Heart right ventricle (tissue), 16 donors: ENCODE measurements at regions not wholly inside any gene's neighbourhood (a gene's known extent, or its start where the extent isn't known, plus 50 kb on each side); places are given as distances from the start of the nearest gene placed in this dataset.

Experiments
- ATAC-seq, 8 donors: fragments of 200-7000 bp; cut with Tn5 transposase; one replicate each; pipeline ENCODE4 v1.9.1; 2020; ENCODE audit warnings: mild to moderate bottlenecking in 8 of 8, moderate library complexity in 8 of 8, moderate number of reproducible peaks in 1 of 8
- DNase-seq, 2 donors: peaks; one replicate each; pipeline ENCODE4 v3.0.0-alpha.2; 2020
- H3K27ac ChIP-seq, 10 donors: fragments of 200-600 bp; sonication (generic) in 2 of 10; one replicate each; pipeline versions ENCODE4 v1.5.0 to v1.8.0; 2020 to 2022; ENCODE audit warnings: mild to moderate bottlenecking in 3 of 10
- H3K27me3 ChIP-seq, 7 donors: fragments of 200-600 bp; one replicate each; pipeline ENCODE4 v1.8.0; 2021 to 2022; ENCODE audit warnings: mild to moderate bottlenecking in 2 of 7
- H3K36me3 ChIP-seq, 9 donors: fragments of 200-600 bp; sonication (generic) in 1 of 9; one replicate each; pipeline versions ENCODE4 v1.5.0 to v1.8.0; 2020 to 2022; ENCODE audit warnings: mild to moderate bottlenecking in 2 of 9
- H3K4me1 ChIP-seq, 9 donors: fragments of 200-600 bp; sonication (generic) in 1 of 9; one replicate each; pipeline versions ENCODE4 v1.5.0 to v1.8.0; 2020 to 2022; ENCODE audit warnings: mild to moderate bottlenecking in 4 of 9
- H3K4me3 ChIP-seq, 10 donors: fragments of 200-600 bp; sonication (generic) in 2 of 10; one replicate each; pipeline versions ENCODE4 v1.5.0 to v1.8.0; 2020 to 2022; ENCODE audit warnings: mild to moderate bottlenecking in 7 of 10, moderate library complexity in 2 of 10
- H3K9me3 ChIP-seq, 11 donors: fragments of 200-600 bp in 10 of 11; sonication (generic) in 2 of 11; one replicate each; pipeline versions ENCODE4 v1.5.0 to v1.8.0; 2013 to 2022; ENCODE audit warnings: mild to moderate bottlenecking in 2 of 11, control low read depth in 1 of 11, moderate library complexity in 1 of 11
- CTCF ChIP-seq, 9 donors: fragments of 200-600 bp; sonication (generic) in 2 of 9; IDR thresholded peaks; one replicate each; pipeline versions ENCODE4 v1.5.0 to v1.8.0; 2021 to 2022; ENCODE audit warnings: antibody characterized with exemption in 9 of 9, mild to moderate bottlenecking in 5 of 9, moderate library complexity in 1 of 9
- WGBS, 2 donors: extraction: QIAGEN DNeasy Blood & Tissue Kit; methylation state at CpG; one replicate each; pipeline ENCODE4 v1.1.7; 2013; ENCODE audit warnings: inconsistent platforms in 1 of 2; 5-methylcytosine and 5-hydroxymethylcytosine counted together
- intact Hi-C, 10 donors: fragments of 100-400 bp; cut with DNase I; formaldehyde crosslinking; loops; one replicate each; pipeline versions ENCODE4 v1.11.1 to v1.14.2; 2022
- donor health status: Arrhythmogenic right ventricular cardiomyopathy.
- donor health status: ischemic (EF 13 %, LVEDD 7.1; RV severe dilation, severe dysfunction).
- donor health status: healthy with polysubstance abuse.
- donor health status: DM: no; HTN: yes; CAD: no.
- donor health status: DM: no; HTN: no; CAD: no.
- donor health status: ischemic (EF 25% LVEDD 6.9; RV normal size, moderate dysfunction).
- donor health status: ischemic (EF 25% LVEDD 5.7; RV mildly dilated, moderate dysfunction).
- donor health status: healthy.
- donor health status: DM: yes; HTN: yes; CAD: no.
- donor health status: Ischemic cardiomyopathy.
- donor health status: ischemic (EF 35%, LVEDD 5.7; RV mildly dilated, moderate dysfunction).
- donor health status: nonischemic (EF 11% LVEDD 7.7; RV severe dilation, severe dysfunction).
- donor health status: DM: yes; HTN: yes; CAD: no.
- donor health status: PGD.
- donor health status: ischemic (EF 29% LVEDD 5.4; RV normal size, mild dysfunction).
- donor health status: nonischemic (EF 23%, LVEDD 6.1; RV moderate dilation, normal function).

DNA sequence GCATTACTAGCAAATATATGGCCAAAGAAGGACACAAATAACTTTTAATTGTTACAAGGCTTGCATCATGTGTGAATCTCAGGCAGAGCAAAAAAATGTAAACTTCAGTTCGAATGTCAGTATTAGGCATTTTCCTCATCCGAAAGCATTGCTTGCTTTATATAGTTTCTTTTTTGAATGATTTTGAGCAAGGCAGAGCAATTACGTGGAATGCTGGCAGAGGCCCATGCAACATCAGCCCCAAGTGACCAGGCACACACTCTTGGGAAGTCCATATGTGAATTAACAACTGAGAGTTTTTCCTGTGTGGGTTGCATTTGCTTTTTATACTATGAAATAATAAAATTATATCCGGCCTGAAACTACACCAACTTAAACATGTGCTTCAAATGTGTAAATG is 274.8 kb downstream of the PTPRC start:
- ATAC-seq (peak in 4 of 8 donors; percentile 46 to 72 (median 57)), DNase-seq (peak in 1 of 2 donors; percentile 16)
- no peak for TF ChIP-seq CTCF (IDR thresholded peaks at IDR 0.05)
- Histone ChIP-seq H3K27ac (peak overlapping the region in 3 of 10 donors; percentile 8 to 22 (median 20)), H3K4me3 (no peak overlapping the region), H3K9me3 (no peaks in the 10 kb centered on the region), H3K36me3 (no peaks in the 10 kb centered on the region), H3K27me3 (no peaks in the 10 kb centered on the region), H3K4me1 (peaks cover 0 to 57% (median 21%) of the 10 kb centered on the region in 9 donors)
- intact Hi-C loops = no loop called here
- 37 to 44% methylated on average over 4 of the region's 4 CpGs for WGBS, 2 donors

- 89 to 93% methylated on average over 3 of the region's 3 CpGs for WGBS, 2 donors
- DNase-seq = no peak
- no peak overlapping the region for H3K27ac ChIP-seq
- ATAC-seq = no peak
- H3K36me3 ChIP-seq = no peaks in the 10 kb centered on the region
- TF ChIP-seq CTCF (IDR thresholded peaks at IDR 0.05) = no peak
- no peak overlapping the region for H3K4me3 ChIP-seq
- peaks cover 0 to 55% (median 26%) of the 10 kb centered on the region in 9 donors for H3K4me1 ChIP-seq
- no peaks in the 10 kb centered on the region for H3K27me3 ChIP-seq
- intact Hi-C loops = no loop called here
- H3K9me3 ChIP-seq = no peaks in the 10 kb centered on the region
Measured at GRCh38 chr1:198915327-198916231, 276.7 kb downstream of the PTPRC start.

- no peaks in the 10 kb centered on the region for H3K27me3 ChIP-seq
- H3K4me3 ChIP-seq = no peak overlapping the region
- ATAC-seq (peak in 1 of 8 donors; percentile 44), DNase-seq (no peak)
- intact Hi-C loops = no loop called here
- no peaks in the 10 kb centered on the region for H3K36me3 ChIP-seq
- 50 to 57% methylated on average over 2 of the region's 2 CpGs for WGBS, 2 donors
- peaks cover 0 to 64% (median 24%) of the 10 kb centered on the region in 9 donors for H3K4me1 ChIP-seq
- TF ChIP-seq CTCF (IDR thresholded peaks at IDR 0.05) = no peak
- H3K9me3 ChIP-seq = no peaks in the 10 kb centered on the region
- no peak overlapping the region for H3K27ac ChIP-seq
Measured at GRCh38 chr1:198917226-198917625, 278.4 kb downstream of the PTPRC start.

GRCh38 chr1:198918920-198919319 is 280.1 kb downstream of the PTPRC start:
- WGBS, 2 donors = 60 to 62% methylated on average over 5 of the region's 5 CpGs
- Histone ChIP-seq H3K4me3 (no peak overlapping the region), H3K27ac (peak overlapping the region in 4 of 10 donors; percentile 5 to 59 (median 28)), H3K9me3 (no peaks in the 10 kb centered on the region), H3K4me1 (peaks cover 0 to 64% (median 16%) of the 10 kb centered on the region in 9 donors), H3K36me3 (no peaks in the 10 kb centered on the region), H3K27me3 (no peaks in the 10 kb centered on the region)
- no peak for TF ChIP-seq CTCF (IDR thresholded peaks at IDR 0.05)
- ATAC-seq (peak in 1 of 8 donors; percentile 18), DNase-seq (no peak)
- intact Hi-C loops = no loop called here
